ENCODE measurements at regions not wholly inside any gene's neighbourhood (a gene's known extent, or its start where the extent isn't known, plus 50 kb on each side); places are given as distances from the start of the nearest gene placed in this dataset.
"Not testable (repeated sequence)": the region's sequence is repeated elsewhere in the genome, so short reads cannot be mapped to it uniquely, and the experiment has no call there.

DNA sequence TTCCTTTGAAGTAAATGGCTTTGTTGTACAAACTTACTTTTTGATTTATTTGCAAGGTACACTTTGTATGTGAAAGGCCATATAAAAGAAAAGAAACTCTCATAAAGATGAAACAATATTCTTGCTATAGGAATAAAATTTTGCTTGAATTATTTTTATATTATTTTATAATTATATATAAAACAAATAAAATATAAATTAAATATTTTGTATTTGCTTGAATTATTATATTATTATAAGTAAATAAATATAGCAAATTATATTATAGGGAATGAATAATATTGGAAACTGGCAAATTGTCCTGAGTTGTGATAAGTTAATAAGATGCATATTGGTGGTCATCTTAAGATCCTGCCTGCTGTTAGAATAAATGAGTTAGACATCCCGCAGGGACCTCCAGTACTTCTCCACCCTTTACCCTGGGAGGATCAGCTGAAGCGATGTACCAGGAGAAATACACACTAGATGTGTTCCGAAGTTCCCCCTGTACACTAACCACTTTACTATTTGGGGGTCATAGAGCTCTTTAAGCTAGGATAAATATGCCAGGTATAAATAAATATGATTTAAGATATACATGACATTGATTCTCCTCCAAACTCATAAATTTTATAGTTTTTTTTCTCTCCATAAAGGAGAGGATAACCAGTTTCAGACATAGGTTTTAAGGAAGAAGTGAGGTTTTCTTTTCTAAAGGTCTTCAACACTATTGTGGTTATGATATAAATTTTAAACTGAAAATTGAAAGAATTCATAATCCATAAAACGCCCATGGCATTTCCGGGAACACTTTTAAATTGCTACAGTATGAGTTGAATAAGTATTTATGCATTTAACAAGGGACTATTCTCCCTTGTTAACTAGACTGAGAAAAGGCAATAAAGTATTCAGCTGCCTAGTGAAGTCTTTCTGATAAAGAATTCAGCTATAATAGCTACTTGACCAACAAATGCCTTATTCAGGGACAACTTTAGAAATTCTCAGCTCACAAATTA lies 486.3 kb upstream of the MARCKS start:
- Histone ChIP-seq H3K27me3 (ENCODE audit: insufficient read depth, low read depth, severe bottlenecking) (no peaks in the 10 kb centered on the region), H3K36me3 (no peaks in the 10 kb centered on the region), H3K4me3 (ENCODE audit: low read depth, low read length) (no peak overlapping the region), H3K9me3 (ENCODE audit: severe bottlenecking) (no peaks in the 10 kb centered on the region), H3K27ac (no peak overlapping the region)
- TF ChIP-seq, protein P1, sequence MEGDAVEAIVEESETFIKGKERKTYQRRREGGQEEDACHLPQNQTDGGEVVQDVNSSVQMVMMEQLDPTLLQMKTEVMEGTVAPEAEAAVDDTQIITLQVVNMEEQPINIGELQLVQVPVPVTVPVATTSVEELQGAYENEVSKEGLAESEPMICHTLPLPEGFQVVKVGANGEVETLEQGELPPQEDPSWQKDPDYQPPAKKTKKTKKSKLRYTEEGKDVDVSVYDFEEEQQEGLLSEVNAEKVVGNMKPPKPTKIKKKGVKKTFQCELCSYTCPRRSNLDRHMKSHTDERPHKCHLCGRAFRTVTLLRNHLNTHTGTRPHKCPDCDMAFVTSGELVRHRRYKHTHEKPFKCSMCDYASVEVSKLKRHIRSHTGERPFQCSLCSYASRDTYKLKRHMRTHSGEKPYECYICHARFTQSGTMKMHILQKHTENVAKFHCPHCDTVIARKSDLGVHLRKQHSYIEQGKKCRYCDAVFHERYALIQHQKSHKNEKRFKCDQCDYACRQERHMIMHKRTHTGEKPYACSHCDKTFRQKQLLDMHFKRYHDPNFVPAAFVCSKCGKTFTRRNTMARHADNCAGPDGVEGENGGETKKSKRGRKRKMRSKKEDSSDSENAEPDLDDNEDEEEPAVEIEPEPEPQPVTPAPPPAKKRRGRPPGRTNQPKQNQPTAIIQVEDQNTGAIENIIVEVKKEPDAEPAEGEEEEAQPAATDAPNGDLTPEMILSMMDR (IDR thresholded peaks at IDR 0.05; ENCODE audit: low read depth, low read length) = no peak
- no peak for DNase-seq

DNA sequence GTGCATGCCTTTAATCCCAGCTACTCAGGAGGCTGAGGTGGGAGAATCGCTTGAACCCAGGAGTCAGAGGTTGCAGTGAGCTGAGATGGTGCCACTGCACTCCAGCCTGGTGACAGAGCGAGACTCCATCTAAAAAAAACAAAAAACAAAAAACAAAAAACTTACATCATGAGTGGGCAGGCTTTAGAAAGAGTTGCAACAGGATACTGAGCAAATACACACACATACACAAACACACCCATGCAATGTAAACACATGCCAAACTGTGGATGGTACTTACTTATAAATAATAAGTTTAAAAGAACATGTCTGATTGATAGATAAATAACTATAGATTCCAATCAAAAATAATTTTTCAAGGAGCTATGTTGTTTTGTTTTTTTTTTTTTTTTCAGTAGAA lies 481.7 kb upstream of the MARCKS start:
- not testable (repeated sequence) for DNase-seq; H3K27me3 ChIP-seq (ENCODE audit: insufficient read depth, low read depth, severe bottlenecking); H3K9me3 ChIP-seq (ENCODE audit: severe bottlenecking); H3K36me3 ChIP-seq; H3K4me3 ChIP-seq (ENCODE audit: low read depth, low read length); H3K27ac ChIP-seq

DNA sequence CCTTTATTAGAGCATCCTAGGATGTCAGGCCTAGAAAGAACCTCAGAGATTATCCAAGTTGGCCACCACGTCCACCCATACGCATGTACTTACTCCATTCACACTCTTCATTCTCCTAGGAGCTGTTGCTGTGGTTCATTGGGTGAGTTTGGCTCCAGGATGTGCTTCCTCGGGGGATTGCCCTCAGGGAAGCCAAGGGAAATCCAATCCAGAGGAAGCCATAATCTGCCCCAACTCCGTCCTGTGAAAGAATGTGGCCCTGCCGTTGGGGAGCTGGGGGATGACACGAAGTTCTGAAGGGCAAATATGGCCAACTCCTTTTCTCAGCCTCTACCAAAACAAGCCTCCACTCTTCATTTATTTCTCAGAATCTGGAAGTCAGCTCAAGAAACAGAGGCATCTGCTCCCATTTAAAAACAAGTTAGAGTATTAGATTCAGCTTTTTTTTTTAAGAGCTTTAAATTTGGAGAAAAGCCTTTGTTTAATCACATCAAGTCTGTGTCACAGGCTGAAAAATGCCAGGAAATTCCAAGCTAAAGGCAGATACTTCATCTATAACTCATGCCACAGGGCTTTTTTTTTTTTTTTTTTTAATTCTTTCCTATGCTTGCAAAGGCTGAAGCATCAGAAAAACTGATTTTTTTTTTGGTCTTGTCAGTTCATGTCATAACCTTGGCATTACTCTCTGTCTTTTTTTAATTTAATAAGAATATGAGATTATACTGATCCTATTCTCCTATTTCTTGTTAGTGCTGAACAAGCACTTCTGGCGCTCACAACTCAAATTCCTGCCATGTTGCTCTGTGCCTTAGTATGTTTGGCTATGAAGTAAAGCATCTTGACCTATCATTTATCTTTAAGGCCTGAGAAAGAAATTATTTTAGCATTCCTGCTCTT lies 480.9 kb upstream of the MARCKS start:
- no peak overlapping the region for H3K27ac ChIP-seq
- H3K4me3 ChIP-seq (ENCODE audit: low read depth, low read length) = no peak overlapping the region
- no peaks in the 10 kb centered on the region for H3K27me3 ChIP-seq (ENCODE audit: insufficient read depth, low read depth, severe bottlenecking)

DNA sequence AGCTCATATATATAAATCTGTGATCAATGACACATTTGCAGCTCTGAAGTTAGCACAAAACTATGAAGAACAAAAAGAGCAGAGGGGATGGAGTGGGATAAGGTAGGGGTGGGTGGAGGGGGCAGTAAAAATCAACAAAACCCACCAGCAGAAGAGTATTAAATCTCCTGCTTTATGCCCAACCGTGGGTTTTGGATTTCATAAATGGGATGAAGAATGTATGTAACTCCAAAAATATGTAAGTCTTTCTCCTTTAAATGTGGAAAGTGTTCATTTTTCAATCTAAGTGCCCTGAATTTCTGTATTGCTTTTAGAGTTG lies 480.3 kb upstream of the MARCKS start:
- TF ChIP-seq, protein P1 (IDR thresholded peaks at IDR 0.05; ENCODE audit: low read depth, low read length) = no peak
- no peaks in the 10 kb centered on the region for H3K9me3 ChIP-seq (ENCODE audit: severe bottlenecking)
- H3K36me3 ChIP-seq = no peaks in the 10 kb centered on the region
- H3K4me3 ChIP-seq (ENCODE audit: low read depth, low read length) = no peak overlapping the region
- no peak for DNase-seq
- H3K27ac ChIP-seq = no peak overlapping the region
- H3K27me3 ChIP-seq (ENCODE audit: insufficient read depth, low read depth, severe bottlenecking) = no peaks in the 10 kb centered on the region

More for the DNA sequence above, 480.9 kb upstream of the MARCKS start:
- no peaks in the 10 kb centered on the region for H3K36me3 ChIP-seq
- no peaks in the 10 kb centered on the region for H3K9me3 ChIP-seq (ENCODE audit: severe bottlenecking)
- TF ChIP-seq, protein P1 (IDR thresholded peaks at IDR 0.05; ENCODE audit: low read depth, low read length) = no peak
- no peak for DNase-seq

DNA sequence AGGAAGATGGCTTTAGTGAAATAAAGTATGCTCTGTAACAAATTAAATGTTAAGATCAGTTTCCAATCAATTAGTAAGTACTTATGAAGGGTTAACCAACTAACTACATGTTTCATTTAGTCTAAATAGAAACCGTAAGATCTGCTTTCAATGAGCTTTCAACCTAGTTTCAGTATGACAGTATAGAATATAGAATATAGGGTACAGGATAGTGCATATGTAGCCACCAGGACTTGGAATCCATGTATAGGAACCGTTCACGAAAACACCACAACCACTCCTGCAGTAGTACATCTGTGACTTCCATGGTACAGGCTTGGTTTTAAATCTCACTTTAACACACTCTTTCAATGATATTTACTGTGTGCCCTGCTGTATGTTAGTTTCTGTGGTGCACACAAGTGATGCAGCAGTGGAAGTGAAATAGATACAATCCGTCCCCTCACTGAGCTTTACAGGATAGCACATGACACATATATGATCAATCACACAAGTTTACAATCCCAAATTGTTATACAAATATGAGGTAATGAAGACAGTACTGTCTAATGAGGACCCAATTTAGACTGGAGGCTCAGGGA lies 479.7 kb upstream of the MARCKS start:
- Histone ChIP-seq H3K9me3 (ENCODE audit: severe bottlenecking) (no peaks in the 10 kb centered on the region), H3K27ac (no peak overlapping the region), H3K36me3 (no peaks in the 10 kb centered on the region), H3K4me3 (ENCODE audit: low read depth, low read length) (no peak overlapping the region), H3K27me3 (ENCODE audit: insufficient read depth, low read depth, severe bottlenecking) (no peaks in the 10 kb centered on the region)
- no peak for DNase-seq
- TF ChIP-seq, protein P1 (IDR thresholded peaks at IDR 0.05; ENCODE audit: low read depth, low read length) = no peak

DNA sequence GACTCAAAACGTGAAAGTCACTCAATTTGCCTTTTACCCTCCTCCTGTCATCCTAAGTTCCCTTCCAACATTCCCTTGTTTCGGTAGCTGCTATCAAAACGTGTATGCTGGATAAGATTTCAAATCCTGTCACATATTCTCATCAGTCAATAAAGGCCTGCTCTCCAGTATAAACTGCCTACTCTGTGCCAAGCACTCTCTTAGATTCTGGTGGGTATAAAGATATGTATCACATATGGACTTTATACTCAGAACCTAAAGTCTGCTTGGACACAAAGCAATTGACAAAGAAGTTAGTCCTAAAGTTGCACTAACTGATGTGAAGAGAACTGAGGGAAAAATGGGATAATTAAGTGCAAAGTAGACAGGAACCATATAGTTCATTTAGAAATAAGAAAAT lies 476.6 kb upstream of the MARCKS start:
- Histone ChIP-seq H3K4me3 (ENCODE audit: low read depth, low read length) (no peak overlapping the region), H3K9me3 (ENCODE audit: severe bottlenecking) (no peaks in the 10 kb centered on the region), H3K27me3 (ENCODE audit: insufficient read depth, low read depth, severe bottlenecking) (no peaks in the 10 kb centered on the region), H3K27ac (no peak overlapping the region), H3K36me3 (no peaks in the 10 kb centered on the region)
- DNase-seq = no peak
- TF ChIP-seq, protein P1 (IDR thresholded peaks at IDR 0.05; ENCODE audit: low read depth, low read length) = no peak

Measured in WERI-Rb-1 (cell line).